ENCODE measurements at regions not wholly inside any gene's neighbourhood (a gene's known extent, or its start where the extent isn't known, plus 50 kb on each side); places are given as distances from the start of the nearest gene placed in this dataset.

DNA sequence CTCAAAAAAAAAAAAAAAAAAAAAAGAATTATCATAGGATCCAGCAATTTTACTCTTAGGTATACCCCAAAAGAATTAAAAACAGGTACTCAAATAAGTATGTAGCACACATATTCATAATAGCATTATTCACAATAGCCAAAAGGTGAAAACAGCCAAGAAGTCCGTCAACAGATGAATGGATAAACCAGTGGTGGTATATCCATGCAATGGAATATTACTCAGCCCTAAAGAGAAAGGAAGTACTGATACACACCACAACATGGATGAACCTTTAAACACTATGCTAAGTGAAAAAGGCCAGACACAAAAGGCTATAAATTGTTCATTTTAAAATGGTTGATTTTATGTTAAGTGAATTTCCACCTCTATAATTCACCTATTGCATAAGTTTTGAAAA lies 804.8 kb upstream of the AUTS2 start:
- no peak overlapping the region for H3K4me3 ChIP-seq (ENCODE audit: low read depth, low read length)
- TF ChIP-seq, protein P1, sequence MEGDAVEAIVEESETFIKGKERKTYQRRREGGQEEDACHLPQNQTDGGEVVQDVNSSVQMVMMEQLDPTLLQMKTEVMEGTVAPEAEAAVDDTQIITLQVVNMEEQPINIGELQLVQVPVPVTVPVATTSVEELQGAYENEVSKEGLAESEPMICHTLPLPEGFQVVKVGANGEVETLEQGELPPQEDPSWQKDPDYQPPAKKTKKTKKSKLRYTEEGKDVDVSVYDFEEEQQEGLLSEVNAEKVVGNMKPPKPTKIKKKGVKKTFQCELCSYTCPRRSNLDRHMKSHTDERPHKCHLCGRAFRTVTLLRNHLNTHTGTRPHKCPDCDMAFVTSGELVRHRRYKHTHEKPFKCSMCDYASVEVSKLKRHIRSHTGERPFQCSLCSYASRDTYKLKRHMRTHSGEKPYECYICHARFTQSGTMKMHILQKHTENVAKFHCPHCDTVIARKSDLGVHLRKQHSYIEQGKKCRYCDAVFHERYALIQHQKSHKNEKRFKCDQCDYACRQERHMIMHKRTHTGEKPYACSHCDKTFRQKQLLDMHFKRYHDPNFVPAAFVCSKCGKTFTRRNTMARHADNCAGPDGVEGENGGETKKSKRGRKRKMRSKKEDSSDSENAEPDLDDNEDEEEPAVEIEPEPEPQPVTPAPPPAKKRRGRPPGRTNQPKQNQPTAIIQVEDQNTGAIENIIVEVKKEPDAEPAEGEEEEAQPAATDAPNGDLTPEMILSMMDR (IDR thresholded peaks at IDR 0.05; ENCODE audit: insufficient read depth, low read length, missing control alignments): no peak
- ChIA-PET POLR2A (no interaction called here), CTCF (no interaction called here)
- DNase-seq (ENCODE audit: low read depth, low spot score): no peak

DNA sequence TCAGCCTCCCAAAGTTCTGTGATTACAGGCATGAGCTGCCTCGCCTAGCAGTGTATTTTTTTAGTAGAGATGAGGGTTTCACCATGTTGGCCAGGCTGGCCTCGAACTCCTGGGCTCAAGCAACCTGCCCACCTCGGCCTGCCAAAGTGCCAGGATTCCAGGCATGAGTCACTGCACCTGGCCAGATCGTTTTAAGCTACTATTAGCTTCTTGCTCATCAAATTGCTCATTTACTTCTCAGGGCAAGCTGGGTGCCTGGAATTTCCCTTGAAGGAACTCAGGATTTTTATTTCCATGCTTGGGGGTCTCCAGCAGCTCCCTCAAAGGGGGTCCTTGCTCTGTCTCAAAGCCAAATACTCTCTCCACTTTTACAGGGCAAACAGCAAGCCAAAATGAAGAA lies 798.0 kb upstream of the AUTS2 start:
- H3K4me3 ChIP-seq (ENCODE audit: low read depth, low read length): no peak overlapping the region
- POLR2A ChIA-PET: no interaction called here
- no peak for DNase-seq (ENCODE audit: low read depth, low spot score)
- TF ChIP-seq, protein P1 (IDR thresholded peaks at IDR 0.05; ENCODE audit: insufficient read depth, low read length, missing control alignments): no peak
- CTCF ChIA-PET: interaction anchor here (0.8 to 1.4 kb wide), 2 partner anchors 10 to 38 kb away, joined by 3 read pairs; no protein-coding TSS in a partner anchor

DNA sequence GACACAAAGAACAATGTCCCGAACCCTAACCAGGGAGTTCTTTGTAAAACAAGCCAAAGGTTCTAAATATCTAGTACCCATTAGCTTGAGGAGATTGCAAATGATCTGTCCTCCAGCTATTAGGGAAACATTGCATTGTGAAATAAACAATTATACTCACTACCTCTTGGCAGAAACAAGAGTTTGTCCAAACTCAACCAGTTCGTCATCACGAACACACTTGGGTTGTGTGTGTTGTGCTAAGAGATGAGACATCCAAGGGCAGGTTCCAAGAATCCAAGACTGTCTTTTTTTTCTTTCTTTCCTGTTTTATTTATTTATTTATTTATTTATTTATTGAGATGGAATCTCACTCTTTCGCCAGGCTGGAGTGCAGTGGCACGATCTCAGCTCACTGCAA lies 793.1 kb upstream of the AUTS2 start:
- POLR2A ChIA-PET: no interaction called here
- TF ChIP-seq, protein P1 (IDR thresholded peaks at IDR 0.05; ENCODE audit: insufficient read depth, low read length, missing control alignments): no peak
- no peak for DNase-seq (ENCODE audit: low read depth, low spot score)
- H3K4me3 ChIP-seq (ENCODE audit: low read depth, low read length): no peak overlapping the region
- CTCF ChIA-PET: no interaction called here

DNA sequence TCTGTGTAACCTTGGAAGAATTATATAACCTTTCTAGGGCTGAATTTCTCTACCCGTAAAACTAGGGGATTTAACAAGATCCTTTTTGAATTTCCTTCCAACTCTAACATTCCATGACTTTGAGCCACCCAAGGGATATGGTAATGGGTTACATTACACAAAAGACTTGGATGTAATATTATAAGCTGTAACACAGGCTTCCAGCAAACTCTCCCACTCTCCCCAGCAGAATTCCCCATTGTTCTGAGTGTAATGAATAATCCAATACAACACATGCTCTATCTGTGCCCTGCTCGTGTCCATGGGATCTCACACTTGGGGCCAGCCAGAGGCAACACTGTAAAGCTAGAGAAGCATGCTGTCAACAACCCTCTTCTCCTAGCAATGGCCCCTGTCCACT lies 790.6 kb upstream of the AUTS2 start:
- no peak overlapping the region for H3K4me3 ChIP-seq (ENCODE audit: low read depth, low read length)
- ChIA-PET CTCF (no interaction called here), POLR2A (no interaction called here)
- TF ChIP-seq, protein P1 (IDR thresholded peaks at IDR 0.05; ENCODE audit: insufficient read depth, low read length, missing control alignments): no peak
- DNase-seq (ENCODE audit: low read depth, low spot score): no peak

DNA sequence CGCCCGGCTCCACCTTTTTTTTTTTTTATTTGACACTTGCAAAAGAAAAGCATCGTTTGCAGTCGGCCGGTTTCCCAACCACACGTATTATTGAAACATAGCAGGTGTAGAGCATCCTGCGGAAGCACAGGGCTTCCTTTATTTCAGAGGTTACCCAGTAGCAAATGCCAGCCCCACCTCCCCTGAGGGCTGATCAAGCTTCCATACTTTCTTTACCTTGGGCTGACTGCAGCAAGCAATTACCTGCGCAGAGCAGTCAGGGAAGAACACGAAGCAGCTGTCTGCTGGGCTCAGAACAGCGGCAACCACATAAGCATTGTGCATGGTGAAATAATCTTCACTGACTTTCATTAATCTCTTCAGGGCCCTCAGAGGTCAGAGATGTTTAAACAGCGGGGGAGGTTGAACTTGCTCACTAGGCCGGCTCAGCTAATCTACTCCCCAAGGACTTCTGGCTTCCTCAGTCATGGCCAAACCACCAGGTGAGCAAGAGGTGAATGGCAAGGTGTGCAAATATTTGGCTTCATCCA lies 784.7 kb upstream of the AUTS2 start:
- H3K4me3 ChIP-seq (ENCODE audit: low read depth, low read length): no peak overlapping the region
- TF ChIP-seq, protein P1 (IDR thresholded peaks at IDR 0.05; ENCODE audit: insufficient read depth, low read length, missing control alignments): no peak
- CTCF ChIA-PET: no interaction called here
- POLR2A ChIA-PET: no interaction called here
- no peak for DNase-seq (ENCODE audit: low read depth, low spot score)

DNA sequence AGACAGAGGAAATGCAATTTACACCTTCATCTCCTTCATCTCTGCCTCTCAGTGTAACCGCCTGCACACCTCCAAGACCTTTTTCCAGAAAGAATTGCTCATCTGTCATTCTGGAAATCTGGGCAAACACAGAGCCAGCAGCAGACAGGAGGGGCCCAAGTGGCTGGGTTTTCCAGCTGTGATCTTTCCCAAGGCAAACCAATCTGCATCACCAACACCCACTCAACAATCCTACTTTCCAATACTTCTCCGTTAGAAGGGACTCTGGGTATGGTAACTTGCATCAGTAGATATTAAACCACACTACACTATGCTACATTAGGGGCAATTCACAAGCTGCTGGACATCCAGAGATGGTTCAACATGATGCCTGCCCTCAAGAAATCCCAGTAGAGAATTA lies 781.8 kb upstream of the AUTS2 start:
- TF ChIP-seq, protein P1 (IDR thresholded peaks at IDR 0.05; ENCODE audit: insufficient read depth, low read length, missing control alignments): no peak
- POLR2A ChIA-PET: no interaction called here
- DNase-seq (ENCODE audit: low read depth, low spot score): no peak
- no peak overlapping the region for H3K4me3 ChIP-seq (ENCODE audit: low read depth, low read length)
- CTCF ChIA-PET: no interaction called here
